Tongue (tissue), 1 donor: ENCODE measurements at regions not wholly inside any gene's neighbourhood (a gene's known extent, or its start where the extent isn't known, plus 50 kb on each side); places are given as distances from the start of the nearest gene placed in this dataset.
"Not testable (repeated sequence)": the region's sequence is repeated elsewhere in the genome, so short reads cannot be mapped to it uniquely, and the experiment has no call there.

ENCODE experiments used
- DNase-seq: peaks from one replicate; pipeline ENCODE4 v3.0.0-alpha.2; 2015

GRCh38 chrX:121655276-121655675 lies 607.9 kb downstream of the GLUD2 start:
- peak; percentile 31 for DNase-seq

GRCh38 chrX:121666171-121666570 lies 618.8 kb downstream of the GLUD2 start:
- DNase-seq: no peak

- DNase-seq: no peak
Observed at GRCh38 chrX:121671649-121672048, 624.2 kb downstream of the GLUD2 start.

- DNase-seq: not testable (repeated sequence)
Observed at GRCh38 chrX:121709236-121709635, 661.8 kb downstream of the GLUD2 start.

- DNase-seq: no peak
Observed at GRCh38 chrX:121733514-121733913, 686.1 kb downstream of the GLUD2 start.

- DNase-seq: no peak
Observed at GRCh38 chrX:121746105-121746504, 698.7 kb downstream of the GLUD2 start.

GRCh38 chrX:121753602-121754001 lies 706.2 kb downstream of the GLUD2 start:
- not testable (repeated sequence) for DNase-seq

GRCh38 chrX:121754301-121754700 lies 706.9 kb downstream of the GLUD2 start:
- no peak for DNase-seq

- no peak for DNase-seq
Observed at GRCh38 chrX:121755541-121755940, 708.1 kb downstream of the GLUD2 start.

- DNase-seq: no peak
Observed at GRCh38 chrX:121761845-121762244, 714.4 kb downstream of the GLUD2 start.

- no peak for DNase-seq
Observed at GRCh38 chrX:121763671-121764070, 716.3 kb downstream of the GLUD2 start.

- not testable (repeated sequence) for DNase-seq
Observed at GRCh38 chrX:121768210-121768609, 720.8 kb downstream of the GLUD2 start.

GRCh38 chrX:121781991-121782390 lies 734.6 kb downstream of the GLUD2 start:
- no peak for DNase-seq

- no peak for DNase-seq
Observed at GRCh38 chrX:121782544-121782943, 735.1 kb downstream of the GLUD2 start.

GRCh38 chrX:121782976-121783375 lies 735.6 kb downstream of the GLUD2 start:
- no peak for DNase-seq

- no peak for DNase-seq
Observed at GRCh38 chrX:121802881-121803412, 755.5 kb downstream of the GLUD2 start.

GRCh38 chrX:121823406-121823805 lies 776.0 kb downstream of the GLUD2 start:
- no peak for DNase-seq

GRCh38 chrX:121831601-121832000 lies 784.2 kb downstream of the GLUD2 start:
- DNase-seq: no peak

- no peak for DNase-seq
Observed at GRCh38 chrX:121832446-121832845, 785.0 kb downstream of the GLUD2 start.

GRCh38 chrX:121836000-121836399 lies 788.6 kb downstream of the GLUD2 start:
- no peak for DNase-seq

- no peak for DNase-seq
Observed at GRCh38 chrX:121851033-121851432, 803.6 kb downstream of the GLUD2 start.

- DNase-seq: no peak
Observed at GRCh38 chrX:121853762-121854613, 806.6 kb downstream of the GLUD2 start.

GRCh38 chrX:121854614-121854911 lies 807.2 kb downstream of the GLUD2 start:
- DNase-seq: no peak
